Muscle layer of duodenum (tissue), 2 donors: ENCODE measurements at regions not wholly inside any gene's neighbourhood (a gene's known extent, or its start where the extent isn't known, plus 50 kb on each side); places are given as distances from the start of the nearest gene placed in this dataset.

Experiments used
- H3K27ac ChIP-seq: one replicate; pipeline ENCODE4 v1.7.0; 2013; ENCODE audit warnings: mild to moderate bottlenecking, low read length
- H3K27me3 ChIP-seq: one replicate; pipeline ENCODE4 v1.7.0; 2013; ENCODE audit warnings: low read depth, mild to moderate bottlenecking, control low read depth, low read length
- H3K36me3 ChIP-seq, 2 donors: one replicate each; pipeline ENCODE4 v1.7.0; 2013; ENCODE audit warnings: low read length in 2 of 2, control low read depth in 1 of 2, mild to moderate bottlenecking in 1 of 2; ENCODE audit not compliant: insufficient read depth in 2 of 2, control insufficient read depth in 1 of 2
- H3K4me1 ChIP-seq, 2 donors: one replicate each; pipeline ENCODE4 v1.7.0; 2013; ENCODE audit warnings: low read length in 2 of 2, mild to moderate bottlenecking in 2 of 2, control low read depth in 1 of 2, moderate library complexity in 1 of 2; ENCODE audit not compliant: insufficient read depth in 2 of 2, control insufficient read depth in 1 of 2
- H3K4me3 ChIP-seq, 2 donors: one replicate each; pipeline ENCODE4 v1.7.0; 2013; ENCODE audit warnings: low read length in 2 of 2, low read depth in 1 of 2, mild to moderate bottlenecking in 1 of 2
- H3K9me3 ChIP-seq, 2 donors: one replicate each; pipeline ENCODE4 v1.7.0; 2013; ENCODE audit warnings: low read length in 2 of 2, control low read depth in 1 of 2, mild to moderate bottlenecking in 1 of 2; ENCODE audit not compliant: control insufficient read depth in 1 of 2
- donor health status: healthy.

GRCh38 chr2:216925006-216925405 is 65.1 kb upstream of the TNP1 start:
- H3K9me3 ChIP-seq = no peaks in the 10 kb centered on the region
- no peak overlapping the region for H3K4me3 ChIP-seq
- no peaks in the 10 kb centered on the region for H3K36me3 ChIP-seq
- H3K27ac ChIP-seq = no peak overlapping the region
- no peaks in the 10 kb centered on the region for H3K27me3 ChIP-seq
- H3K4me1 ChIP-seq = no peaks in the 10 kb centered on the region

DNA sequence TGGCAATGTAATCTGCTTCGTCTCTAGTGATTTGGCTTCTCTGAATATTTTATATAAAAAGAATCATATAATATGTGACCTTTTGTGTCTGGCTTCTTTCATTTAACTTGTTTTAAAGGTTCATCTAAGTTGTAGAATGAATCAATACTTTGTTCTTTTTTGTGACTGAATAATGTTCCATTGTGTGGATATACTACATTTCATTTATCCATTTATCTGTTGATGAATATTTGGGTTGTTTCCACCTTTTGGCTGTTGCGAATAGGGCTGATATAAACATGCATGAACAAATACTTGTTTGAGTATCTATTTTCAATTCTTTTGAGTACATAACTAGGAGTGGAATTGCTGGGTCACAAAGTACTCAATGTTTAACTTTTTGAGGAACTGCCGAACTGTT is 63.8 kb upstream of the TNP1 start:
- Histone ChIP-seq H3K4me1 (no peaks in the 10 kb centered on the region), H3K27ac (no peak overlapping the region), H3K9me3 (no peaks in the 10 kb centered on the region), H3K4me3 (no peak overlapping the region), H3K36me3 (no peaks in the 10 kb centered on the region), H3K27me3 (no peaks in the 10 kb centered on the region)

DNA sequence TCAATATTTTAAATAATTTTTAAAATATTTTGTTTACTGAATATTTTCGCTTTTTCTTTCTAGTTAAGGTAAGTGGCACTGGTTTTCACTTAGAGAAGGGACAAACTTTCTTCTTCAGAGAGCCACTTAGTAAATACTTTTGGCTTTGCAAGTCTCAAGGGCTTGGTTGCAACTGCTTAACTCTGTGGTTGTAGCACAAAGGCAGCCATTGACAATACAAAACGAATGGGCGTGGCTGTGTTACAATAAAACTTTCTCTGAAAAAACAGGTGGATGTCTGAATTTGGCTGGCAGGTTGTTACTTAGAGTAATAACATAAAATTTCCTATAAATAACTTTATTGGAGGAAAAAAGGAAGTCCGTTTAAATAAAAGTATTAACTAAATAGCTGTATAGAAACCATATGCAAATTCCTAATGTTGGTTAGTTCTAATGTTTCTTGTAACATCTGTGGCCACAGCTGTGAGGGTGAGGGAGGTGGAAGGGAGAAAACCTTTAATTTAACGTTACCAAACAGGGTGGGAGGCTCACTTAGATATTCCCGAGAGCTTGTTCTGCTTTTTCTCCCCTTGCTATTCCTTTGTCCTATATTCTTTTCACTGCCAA is 62.4 kb upstream of the TNP1 start:
- H3K4me3 ChIP-seq = no peak overlapping the region
- H3K27ac ChIP-seq = no peak overlapping the region
- no peaks in the 10 kb centered on the region for H3K4me1 ChIP-seq
- H3K36me3 ChIP-seq = no peaks in the 10 kb centered on the region
- H3K9me3 ChIP-seq = no peaks in the 10 kb centered on the region
- no peaks in the 10 kb centered on the region for H3K27me3 ChIP-seq

GRCh38 chr2:216920937-216921456 is 61.1 kb upstream of the TNP1 start:
- Histone ChIP-seq H3K27me3 (no peaks in the 10 kb centered on the region), H3K36me3 (no peaks in the 10 kb centered on the region), H3K9me3 (no peaks in the 10 kb centered on the region), H3K27ac (no peak overlapping the region), H3K4me1 (no peaks in the 10 kb centered on the region), H3K4me3 (no peak overlapping the region)

- H3K36me3 ChIP-seq = no peaks in the 10 kb centered on the region
- no peaks in the 10 kb centered on the region for H3K9me3 ChIP-seq
- H3K4me3 ChIP-seq = no peak overlapping the region
- no peaks in the 10 kb centered on the region for H3K27me3 ChIP-seq
- H3K27ac ChIP-seq = no peak overlapping the region
- H3K4me1 ChIP-seq = no peaks in the 10 kb centered on the region
These were observed 60.4 kb upstream of the TNP1 start for GRCh38 chr2:216920143-216920876.

DNA sequence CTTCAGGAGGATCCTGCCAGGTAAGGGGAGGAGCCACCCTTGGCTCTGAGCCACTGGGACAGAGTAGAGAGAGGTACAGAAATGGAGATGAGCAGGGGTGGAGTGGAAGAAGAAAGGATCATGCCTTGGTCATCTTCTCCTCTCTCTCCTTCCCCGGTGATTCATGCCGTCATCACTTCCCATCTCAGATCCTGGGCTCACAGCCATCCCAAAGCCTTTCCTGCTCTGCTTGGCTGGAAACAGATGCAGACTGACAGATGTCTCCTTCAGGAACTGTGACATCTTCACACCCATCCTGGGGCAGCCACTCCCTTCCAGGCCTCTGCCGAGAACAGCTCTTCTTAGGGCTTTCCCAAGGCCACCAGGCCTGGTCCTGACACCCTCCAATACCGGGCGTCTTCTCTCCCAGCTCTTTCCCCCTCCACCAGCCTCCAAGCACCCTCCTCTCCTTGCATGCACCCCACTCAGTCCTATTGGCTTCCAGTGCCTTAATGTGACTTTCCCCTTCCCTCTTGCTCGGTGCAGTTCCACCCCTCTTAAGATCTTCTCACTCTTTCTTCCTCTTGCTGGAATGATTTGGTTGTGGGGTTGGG is 58.3 kb upstream of the TNP1 start:
- no peaks in the 10 kb centered on the region for H3K9me3 ChIP-seq
- H3K36me3 ChIP-seq = no peaks in the 10 kb centered on the region
- no peak overlapping the region for H3K27ac ChIP-seq
- H3K4me3 ChIP-seq = no peak overlapping the region
- no peaks in the 10 kb centered on the region for H3K4me1 ChIP-seq
- H3K27me3 ChIP-seq = no peaks in the 10 kb centered on the region

DNA sequence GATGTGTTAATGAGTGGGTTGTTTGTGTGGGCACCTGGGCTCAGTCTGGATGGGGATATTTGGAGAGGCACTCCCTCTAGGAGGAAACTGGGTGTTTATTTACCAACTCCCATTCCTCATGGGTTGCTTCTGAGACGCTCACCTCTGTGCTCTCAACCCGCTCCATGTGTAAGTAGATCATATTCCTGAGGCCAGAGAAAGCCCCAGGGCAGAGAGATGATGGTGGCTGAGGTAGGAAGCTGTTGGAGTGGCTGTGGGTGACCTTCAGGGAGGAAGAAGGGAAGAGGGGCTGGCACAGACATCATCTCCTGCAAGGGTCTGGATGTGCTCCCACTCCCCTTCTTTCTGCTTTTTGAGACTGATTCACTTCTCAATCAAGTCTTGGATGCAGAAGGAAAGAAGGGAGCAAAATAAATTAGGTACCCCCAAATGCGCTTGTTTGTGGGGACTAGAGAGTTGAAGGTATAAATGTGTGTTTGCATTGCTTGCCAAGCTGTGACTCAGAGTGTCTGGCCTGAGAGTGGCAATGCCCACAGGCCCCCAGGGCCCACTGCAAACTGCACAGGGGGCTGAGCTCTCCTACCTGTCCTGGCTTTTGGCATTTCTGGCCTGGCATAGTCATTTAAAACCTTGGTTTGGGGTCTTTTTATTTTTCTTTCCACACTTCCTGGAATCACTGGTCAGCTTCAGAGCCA is 57.2 kb upstream of the TNP1 start:
- Histone ChIP-seq H3K27me3 (no peaks in the 10 kb centered on the region), H3K9me3 (no peaks in the 10 kb centered on the region), H3K4me3 (no peak overlapping the region), H3K4me1 (no peaks in the 10 kb centered on the region), H3K27ac (no peak overlapping the region), H3K36me3 (no peaks in the 10 kb centered on the region)

DNA sequence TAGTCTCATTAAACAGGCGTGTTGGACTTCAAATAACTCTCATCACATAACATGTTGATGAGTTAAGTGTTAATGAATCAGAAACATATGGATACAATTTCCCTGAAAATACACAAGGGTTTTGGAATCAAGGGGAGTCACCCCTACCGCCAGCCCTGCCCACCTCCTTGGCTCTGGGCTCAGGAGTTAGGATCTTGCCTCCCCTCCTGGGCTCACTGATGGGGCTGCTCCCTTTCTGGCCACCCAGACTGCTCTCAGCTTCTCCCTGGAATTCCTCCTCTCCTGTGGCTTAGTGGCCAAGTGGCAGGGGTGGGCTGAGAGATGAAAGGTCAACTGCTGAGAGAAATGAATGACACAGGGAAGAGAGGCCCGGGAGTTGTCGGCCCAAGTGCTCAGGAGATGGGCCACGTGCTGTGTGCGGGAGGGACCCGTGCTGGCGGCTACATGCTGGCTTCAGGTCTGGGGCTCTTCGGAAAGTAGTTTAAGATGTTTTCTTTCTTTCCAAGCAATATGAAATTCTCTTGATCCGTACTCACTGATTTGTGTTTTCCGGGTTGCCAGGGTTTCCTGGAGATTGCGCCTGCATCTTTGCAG is 55.8 kb upstream of the TNP1 start:
- Histone ChIP-seq H3K9me3 (no peaks in the 10 kb centered on the region), H3K4me3 (no peak overlapping the region), H3K4me1 (no peaks in the 10 kb centered on the region), H3K27me3 (no peaks in the 10 kb centered on the region), H3K27ac (no peak overlapping the region), H3K36me3 (no peaks in the 10 kb centered on the region)

DNA sequence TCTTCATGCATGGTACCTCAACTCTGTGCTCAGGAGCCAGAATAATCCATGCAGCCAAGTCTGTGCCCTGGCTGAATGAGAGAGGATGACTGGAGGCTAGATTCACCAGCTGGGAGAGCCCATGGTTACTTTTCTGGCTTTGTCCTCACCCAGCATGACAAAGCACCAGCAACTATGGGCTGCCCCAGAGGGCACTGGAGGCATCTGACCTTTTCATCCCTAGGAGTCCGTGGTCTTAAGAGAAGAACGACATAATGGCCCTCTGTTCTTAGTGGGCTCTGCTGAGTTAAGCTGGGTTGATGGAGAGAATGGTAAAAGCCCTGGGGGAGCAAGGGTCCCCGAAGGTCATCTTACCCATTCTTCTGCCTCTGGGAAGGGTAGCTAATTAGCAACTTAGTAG is 54.6 kb upstream of the TNP1 start:
- Histone ChIP-seq H3K27me3 (no peaks in the 10 kb centered on the region), H3K9me3 (no peaks in the 10 kb centered on the region), H3K4me3 (no peak overlapping the region), H3K36me3 (no peaks in the 10 kb centered on the region), H3K4me1 (no peaks in the 10 kb centered on the region), H3K27ac (no peak overlapping the region)

GRCh38 chr2:216911886-216912285 is 52.0 kb upstream of the TNP1 start:
- Histone ChIP-seq H3K27me3 (no peaks in the 10 kb centered on the region), H3K36me3 (no peaks in the 10 kb centered on the region), H3K9me3 (no peaks in the 10 kb centered on the region), H3K4me1 (no peaks in the 10 kb centered on the region), H3K27ac (no peak overlapping the region), H3K4me3 (no peak overlapping the region)

DNA sequence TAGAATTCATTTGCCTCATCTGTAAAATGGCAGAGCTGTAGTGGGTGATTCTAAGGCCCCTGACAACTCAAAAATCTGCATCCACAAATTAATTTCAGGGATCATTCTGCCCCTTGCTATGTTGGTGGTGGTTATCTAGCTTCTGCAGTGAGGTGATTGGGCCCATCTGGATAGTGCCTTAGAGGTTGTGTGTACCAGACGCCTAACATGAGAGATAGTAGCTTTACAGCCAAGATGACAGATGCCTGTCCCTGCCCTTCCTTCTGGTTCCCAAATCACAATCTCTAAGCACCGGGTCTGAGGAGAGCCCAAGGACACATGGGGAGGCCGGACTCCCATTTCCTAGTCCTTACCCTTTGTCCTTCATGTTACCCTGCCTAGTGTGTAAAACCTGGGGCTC is 51.1 kb upstream of the TNP1 start:
- no peaks in the 10 kb centered on the region for H3K27me3 ChIP-seq
- H3K9me3 ChIP-seq = no peaks in the 10 kb centered on the region
- H3K4me3 ChIP-seq = no peak overlapping the region
- no peak overlapping the region for H3K27ac ChIP-seq
- H3K4me1 ChIP-seq = no peaks in the 10 kb centered on the region
- no peaks in the 10 kb centered on the region for H3K36me3 ChIP-seq
